Fibroblast of skin of right biceps (primary cell): ENCODE measurements at regions not wholly inside any gene's neighbourhood (a gene's known extent, or its start where the extent isn't known, plus 50 kb on each side); places are given as distances from the start of the nearest gene placed in this dataset.
A peak's percentile ranks its signal among the peaks of the same experiment; 100 is the strongest.

Source experiments
- DNase-seq: peaks from one replicate; pipeline ENCODE4 v3.0.0-alpha.2; 2013

DNA sequence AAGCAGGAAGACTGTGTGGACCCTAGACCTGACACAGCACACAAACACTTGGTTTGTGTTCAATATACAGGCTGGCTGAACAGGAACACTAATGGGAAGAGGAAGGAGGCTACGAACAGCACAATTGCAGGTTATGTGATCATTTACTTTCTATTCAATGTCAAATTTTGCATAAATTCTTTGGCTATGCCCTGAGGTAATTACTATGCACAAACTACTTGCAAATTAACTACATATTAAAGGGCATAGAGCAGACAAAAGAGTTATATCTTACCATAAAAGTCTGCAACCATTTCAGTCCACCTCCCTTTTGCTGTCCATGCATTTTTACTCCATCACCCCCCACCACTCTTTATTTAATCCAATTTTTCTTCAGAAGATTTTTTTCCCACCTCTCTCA lies 291.2 kb upstream of the TMTC1 start:
- no peak for DNase-seq

DNA sequence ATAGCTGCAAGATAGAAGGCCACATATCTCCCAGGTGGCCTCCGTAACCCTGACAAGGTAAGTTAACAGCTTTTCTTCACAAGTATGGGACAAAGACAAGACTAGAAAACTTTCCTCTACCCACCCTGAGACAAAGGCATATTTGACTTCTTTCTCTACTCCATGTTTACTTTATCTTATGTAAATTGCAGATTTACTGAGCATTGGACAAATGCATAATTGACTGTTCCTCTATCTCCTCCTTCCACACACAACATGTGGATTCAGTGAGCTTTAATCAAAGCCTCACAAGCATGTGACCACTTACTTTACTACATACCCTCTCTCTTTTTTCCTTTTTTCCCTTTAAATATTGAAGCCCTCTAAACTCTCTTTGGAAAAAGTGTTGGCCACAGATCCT lies 289.1 kb upstream of the TMTC1 start:
- DNase-seq, result no peak

DNA sequence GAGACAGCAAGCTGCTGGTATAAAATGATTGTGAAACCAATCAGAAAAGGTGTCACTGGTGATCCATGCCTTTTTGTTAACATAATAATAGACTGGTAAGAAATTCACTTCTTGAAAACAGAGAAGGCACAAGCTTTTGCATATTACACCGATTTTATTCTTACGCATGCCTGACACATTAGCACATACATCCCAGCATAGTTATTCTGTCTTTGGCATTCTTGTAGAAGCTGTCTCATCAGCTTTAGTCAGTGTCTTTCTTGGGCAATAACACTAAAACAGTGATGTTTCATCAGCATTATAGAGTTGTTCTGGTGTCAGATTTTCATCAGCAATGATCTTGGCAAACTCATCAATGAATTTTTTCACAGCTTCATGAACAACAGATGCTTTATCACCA lies 283.4 kb upstream of the TMTC1 start:
- peak; percentile 58 for DNase-seq

DNA sequence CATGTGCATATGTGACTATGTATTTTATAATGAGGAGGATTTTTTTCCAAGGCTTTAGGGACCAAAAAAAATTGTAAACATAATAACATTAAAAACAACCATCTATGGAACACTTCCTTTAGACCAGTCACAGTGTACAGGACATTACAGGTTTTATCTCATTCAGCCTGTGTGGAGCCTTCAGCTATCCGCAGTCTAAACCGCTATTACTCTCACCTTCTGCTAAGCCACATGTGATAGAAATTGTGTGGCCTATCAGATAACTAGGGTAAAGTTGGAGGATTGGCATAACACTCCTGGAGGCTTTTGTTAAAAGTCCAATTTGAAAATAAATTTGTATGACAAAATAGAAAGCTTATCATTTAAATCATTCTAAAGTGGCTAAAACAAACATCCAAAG lies 281.2 kb upstream of the TMTC1 start:
- no peak for DNase-seq

DNA sequence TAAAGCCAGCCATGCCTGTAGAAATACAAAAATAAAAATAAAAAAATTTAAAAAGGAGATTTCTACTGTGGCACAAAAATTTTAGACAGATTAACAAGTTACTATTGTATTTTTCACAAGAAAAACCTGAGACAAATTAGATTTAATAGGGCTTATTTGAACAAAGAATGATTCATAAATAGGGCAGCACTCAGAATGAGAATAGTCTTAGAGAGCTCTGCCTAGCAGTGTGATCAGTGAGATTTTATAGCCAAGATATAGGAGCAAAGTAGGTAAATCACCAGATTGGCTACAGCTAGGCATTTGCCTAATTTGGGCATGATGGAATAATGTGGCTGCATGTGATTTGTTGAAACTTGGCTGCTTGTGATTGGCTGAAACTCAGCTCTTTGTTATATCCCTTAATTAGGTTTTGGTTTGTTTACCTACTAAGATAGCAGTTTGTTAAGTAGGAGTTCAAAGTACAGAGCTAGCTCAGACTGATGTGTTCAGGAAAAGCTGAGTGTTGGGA lies 279.7 kb upstream of the TMTC1 start:
- DNase-seq, result no peak

DNA sequence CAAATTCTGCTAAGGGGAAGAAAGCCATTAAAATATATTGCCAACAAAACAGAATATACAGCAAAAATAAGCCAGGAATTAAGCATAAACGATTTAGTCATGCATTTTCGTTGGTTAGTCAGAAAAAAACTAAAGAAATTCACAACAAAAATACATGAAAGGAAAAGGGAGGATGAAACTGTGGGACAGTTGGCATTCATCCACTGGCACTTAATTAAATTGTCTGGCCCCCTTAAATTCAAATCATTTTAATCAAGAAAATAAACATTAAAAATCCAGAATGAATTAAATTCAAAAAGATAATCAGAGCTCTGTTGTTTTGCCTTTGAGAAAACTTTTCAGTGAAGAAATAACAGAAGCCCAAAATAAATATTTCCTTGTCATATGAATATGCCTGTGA lies 264.6 kb upstream of the TMTC1 start:
- DNase-seq, result no peak

DNA sequence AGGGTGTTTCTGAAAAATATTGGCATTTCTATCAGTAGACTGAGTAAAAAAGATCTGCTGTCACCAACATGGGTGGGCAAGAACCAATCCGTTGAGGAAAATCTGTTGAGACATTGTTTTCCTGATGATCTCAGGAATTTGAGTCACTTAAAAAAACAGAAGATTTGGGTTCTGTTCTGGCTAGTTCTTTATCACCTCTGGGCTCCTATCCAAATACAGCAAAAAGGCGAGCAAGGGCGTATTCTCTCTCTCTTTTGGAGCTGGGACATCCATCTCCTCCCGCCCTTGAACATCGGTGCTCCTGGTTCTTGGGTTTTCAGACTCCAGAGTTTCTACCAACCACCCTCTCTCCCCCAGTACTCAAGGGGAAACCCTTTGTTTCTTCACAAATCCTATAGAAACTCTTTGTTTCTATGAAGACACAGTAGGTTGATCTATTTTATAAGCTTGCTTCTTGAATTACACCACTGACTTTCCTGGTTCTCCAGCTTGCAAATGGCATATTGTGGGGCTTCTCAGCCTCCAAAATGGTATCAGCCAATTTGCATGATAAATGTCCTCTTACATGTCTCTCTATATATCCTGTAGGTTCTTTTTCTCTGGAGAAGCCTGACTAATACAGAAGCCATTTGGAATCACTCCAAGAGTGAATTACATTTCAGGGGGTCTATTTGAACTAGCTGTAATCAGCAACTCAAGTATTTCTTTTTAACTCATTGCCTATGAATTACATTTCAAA lies 263.9 kb upstream of the TMTC1 start:
- peak; percentile 85 for DNase-seq

DNA sequence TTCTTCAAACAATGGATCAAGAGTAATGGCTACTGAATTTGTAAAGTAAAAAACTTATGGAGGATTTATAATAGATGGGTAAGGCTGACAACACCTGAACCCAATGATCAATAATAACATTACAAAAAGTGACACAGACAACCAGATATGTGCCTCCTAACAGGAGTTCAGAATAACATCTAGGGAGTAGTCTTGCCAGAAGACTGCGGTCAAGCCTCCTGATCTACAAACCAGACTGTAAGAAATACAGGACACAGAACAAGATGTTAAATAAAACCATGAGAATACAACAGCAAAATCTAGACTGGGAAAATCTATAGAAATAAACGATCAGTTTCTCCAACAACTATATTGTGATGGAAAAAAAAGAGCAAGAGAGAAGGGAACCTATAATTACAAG lies 262.6 kb upstream of the TMTC1 start:
- no peak for DNase-seq

DNA sequence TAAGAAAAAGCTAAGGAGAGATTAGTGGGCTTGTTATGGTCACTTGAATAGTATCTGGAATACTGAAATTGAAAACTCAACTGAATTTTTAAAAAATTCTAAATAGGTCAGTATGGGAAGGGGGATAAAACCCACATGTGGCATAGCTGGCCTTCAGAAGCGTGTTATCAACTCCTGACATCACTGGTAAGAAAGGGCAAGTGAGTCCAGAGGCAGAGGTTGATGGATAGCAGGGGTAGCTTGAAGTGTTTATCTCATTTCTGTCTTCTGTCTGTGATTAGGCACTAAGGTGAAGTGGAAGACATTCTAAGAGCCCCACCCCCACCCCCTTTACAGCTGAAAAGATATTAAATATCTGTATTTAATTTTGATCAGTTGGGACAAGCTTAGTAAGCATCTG lies 261.4 kb upstream of the TMTC1 start:
- no peak for DNase-seq

DNA sequence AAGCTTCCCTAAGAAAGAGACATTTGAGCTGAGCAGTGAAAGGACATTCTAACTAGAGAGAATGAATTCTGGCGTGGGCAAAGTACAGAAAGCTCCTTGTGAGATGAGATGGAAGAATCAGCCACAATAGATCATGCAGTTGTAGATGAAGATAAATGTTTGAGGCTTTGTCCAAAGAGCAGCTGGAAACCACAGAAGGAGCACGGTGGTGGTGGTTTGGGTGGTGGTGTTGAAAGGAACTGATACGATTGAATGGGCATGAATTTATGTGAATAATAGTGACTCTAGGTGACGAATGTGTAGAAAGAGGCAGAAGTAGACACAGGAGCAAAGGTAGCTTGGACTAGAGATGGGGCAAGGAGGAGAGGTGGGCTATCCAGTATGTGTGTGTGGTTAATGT lies 260.5 kb upstream of the TMTC1 start:
- DNase-seq, result no peak

DNA sequence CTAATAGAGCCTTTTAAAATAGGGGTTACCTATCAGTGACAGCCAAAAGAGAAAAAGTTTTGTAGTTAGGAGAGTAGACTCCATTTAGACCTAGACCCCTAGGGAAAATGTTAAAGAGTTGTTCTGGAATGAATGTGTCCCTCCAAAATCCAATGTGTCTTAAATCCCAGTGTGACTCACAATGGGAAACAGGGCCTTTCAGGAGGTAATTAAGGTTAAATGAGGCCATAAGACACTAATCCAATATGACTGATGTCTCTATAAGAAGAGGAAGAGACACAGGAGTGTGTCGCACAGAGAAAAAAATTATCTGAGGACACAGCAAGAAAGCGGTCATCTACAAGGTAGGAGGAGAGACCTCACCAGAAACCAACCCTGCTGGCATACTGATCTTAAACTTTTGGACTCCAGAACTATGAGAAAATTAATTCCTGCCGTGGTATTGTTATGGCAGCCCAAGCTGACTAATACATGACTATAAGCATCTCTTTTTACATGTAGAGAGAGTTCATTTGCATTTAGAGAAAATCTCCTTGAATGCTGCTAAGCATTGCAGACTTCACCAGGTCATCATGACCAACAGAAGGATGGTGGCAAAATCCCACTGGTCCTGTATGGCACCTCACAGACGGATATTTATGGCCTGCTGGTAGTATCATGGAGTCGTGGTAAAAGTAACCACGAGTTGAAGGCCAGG lies 259.6 kb upstream of the TMTC1 start:
- DNase-seq, result peak; percentile 52

DNA sequence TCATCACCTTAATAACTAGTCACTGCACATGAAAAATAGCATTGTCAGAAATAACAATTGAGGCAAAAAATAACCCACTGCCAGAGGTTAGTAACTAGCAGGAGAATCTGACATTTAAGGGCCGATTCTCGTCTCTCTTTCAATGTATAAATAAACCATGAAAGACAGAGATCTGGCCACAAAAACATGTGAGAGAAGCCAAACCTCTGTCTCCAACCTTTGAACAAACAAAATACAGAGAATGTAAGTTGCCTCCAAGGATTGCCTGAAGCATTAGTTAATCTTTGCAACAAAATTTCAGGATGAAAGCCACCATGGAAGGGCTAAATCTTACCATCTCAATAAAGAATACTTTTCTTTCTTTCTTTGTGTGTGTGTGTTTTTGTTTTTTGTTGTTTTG lies 257.4 kb upstream of the TMTC1 start:
- DNase-seq, result no peak

DNA sequence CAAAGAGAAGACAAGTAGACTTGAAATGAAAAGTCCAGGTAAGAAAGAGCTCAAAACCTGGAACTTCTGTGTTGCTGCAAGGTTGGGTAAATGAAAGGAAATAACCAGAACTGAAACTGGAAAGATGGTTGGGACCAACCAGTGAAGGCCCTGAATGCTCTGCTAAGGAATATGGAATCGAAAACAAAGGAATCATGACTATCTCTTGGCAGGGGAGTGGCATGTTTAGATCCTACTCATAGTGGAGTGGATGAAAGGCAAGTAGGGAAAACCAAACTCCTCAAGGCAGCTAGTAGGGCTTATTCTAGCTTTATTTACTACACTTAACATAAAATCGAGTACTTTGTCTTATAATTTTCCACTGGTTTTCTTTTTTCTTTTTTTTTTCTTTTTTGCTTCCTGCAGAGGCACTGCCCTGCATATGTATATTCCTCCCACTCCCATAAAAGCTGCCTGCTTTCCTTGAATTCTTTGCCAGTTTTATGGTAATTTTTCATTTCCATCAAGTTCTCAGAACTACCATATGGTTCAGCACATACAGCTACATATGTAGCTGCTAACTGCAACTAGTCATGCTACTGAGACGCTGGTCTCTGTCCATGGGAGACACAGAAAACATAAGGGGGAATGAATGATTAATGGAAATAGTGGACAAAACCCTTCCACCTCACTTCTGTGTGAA lies 247.1 kb upstream of the TMTC1 start:
- no peak for DNase-seq

DNA sequence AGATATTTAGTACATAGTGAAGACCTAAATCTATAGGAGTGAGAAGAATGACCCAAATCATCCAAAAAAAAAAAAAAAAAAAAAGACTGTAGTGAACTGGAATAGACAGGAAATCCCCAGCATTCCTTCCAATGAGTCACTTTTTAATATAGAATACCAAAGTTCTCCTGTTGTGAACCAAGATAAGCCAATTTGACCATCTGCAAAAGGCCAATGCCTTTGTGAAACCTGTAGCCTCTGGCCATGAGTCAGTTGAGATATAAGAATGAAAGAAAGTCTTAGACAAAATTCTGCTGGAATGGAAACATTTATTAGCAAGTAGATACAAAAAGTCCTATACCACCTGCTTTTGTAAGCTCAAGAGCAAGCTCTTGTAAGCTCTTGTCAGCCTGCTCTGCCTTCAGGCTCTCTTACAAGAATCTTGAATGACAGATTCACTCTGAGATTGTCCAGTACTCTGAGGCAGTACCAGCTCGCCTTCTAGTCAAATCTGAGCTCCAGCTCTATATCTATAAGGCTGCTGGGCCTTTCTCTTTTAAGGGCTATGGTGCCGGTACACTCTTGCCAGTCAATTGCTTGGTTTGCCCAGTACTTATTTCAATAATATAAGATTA lies 243.0 kb upstream of the TMTC1 start:
- peak; percentile 82 for DNase-seq

DNA sequence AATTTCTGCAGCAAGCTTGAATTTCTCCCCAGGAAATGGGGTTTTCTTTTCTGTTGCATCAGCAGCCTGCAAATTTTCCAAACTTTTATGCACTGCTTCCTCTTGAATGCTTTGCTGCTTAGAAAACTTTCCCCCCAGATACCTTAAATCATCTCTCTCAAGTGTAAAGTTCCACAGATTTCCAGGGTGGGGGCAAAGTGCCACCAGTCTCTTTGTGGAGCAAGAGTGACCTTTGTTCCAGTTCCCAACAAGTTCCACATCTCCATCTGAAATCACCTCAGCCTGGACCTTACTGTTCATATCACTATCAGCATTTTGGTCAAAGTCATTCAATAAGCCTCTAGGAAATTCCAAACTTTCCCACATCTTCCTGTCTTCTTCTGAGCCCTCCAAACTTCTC lies 241.6 kb upstream of the TMTC1 start:
- peak; percentile 26 for DNase-seq

DNA sequence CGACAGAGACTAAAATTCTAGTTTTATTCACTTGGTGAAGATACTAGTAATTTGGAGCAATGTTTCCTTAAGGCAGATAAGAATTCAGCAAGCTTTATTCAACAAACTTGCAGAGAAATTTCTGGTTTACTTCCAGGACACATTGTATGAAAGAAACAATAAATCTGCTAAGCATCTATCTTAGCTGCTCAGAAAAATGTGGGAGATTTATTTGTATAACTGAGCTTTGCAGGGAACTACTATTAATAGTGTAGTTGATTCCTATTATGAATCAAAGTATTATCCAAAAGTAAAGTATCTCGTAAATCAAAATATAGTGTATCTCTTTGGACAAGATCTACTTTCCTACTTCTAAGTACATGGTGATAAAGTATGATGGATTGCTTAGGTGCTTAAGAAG lies 239.4 kb upstream of the TMTC1 start:
- peak; percentile 28 for DNase-seq

DNA sequence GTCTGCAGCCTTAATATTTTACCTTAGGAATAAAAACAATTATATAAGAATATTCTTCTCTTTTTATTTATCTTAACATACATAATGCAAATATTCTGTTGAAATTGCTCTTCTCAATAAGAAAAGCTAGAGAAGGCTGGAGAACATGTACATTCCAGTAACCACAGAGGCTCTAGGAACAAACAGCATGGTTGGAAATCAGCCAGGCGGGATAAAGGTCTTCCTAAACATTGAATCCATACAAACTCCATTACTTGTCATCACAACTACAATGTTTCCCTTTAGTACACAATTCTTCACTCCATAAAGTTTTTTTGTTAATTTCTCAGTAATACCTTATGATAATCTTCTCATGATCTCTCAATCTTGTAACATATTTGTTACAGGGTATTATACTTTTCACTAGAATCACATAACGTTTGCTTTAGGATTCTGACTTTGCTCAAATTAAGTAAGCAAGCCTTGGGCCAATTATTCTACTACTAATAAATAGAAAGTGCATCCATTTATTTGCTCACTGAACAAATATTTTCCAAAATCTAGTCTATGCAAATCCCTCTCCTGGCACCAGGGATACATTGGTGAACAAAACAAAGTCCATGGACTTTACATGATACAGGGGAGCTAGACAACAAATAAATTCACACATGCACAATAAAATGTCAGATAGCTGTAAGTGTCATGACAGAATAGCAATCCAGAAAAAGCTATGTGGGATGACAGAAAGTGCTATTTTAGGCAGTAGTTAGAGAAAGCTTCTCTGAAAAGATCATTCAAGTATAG lies 237.5 kb upstream of the TMTC1 start:
- peak; percentile 53 for DNase-seq

DNA sequence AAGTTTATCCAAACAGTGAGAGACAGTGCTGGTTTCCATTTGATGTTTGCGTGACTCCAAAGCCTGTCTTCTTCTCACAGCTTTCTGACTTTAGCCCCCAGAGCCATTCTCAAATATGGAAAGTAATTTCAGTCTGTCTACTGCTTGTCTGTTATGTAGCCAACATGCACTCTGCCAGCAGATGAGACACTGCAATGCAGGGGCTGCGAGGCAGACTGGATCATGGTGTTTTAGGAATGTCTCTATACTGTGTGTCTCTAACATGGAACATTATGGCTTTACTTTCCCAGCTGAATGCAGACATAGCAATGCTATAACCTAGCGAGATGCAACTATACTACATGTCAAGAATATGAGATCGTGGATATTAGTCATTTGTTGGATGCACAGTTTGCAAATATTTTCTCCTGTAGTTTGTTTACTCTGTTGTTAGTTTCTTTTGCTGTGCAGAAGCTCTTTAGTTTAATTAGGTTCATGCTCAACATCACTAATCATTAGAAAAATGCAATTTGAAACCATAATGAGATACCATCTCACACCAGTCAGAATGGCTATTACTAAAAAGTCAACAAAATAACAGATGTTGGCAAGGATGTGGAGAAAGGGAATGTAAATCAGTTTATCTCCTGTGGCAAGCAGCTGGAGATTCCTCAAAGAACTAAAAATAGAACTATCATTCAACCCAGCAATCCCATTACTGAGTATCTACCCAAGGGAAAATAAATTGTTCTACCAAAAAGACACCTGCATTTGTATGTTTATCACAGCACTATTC lies 235.8 kb upstream of the TMTC1 start:
- DNase-seq, result no peak

DNA sequence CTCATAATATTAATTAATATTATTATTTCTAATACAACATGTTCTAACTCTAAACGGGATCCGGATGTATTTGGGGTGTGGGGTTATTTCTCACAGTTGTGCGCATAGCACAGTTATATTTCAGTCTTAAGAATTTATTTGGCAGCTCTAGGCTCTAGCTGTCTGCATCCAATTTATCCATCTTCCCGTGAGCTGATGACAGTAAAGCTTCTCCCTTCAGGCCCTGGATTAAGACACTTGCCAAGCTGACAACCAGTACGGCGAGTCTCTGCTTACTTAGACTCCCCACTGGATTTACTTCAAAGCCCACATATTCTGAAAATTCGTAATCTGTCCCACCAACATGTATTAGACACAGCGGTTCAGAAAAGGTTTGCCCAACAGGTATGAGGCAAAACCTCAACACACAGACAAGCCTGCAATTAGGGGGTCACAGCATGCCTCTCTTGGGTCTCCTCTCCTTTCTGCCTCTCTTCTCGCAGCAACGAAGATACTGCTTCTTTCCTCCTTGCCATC lies 232.9 kb upstream of the TMTC1 start:
- peak; percentile 14 for DNase-seq

DNA sequence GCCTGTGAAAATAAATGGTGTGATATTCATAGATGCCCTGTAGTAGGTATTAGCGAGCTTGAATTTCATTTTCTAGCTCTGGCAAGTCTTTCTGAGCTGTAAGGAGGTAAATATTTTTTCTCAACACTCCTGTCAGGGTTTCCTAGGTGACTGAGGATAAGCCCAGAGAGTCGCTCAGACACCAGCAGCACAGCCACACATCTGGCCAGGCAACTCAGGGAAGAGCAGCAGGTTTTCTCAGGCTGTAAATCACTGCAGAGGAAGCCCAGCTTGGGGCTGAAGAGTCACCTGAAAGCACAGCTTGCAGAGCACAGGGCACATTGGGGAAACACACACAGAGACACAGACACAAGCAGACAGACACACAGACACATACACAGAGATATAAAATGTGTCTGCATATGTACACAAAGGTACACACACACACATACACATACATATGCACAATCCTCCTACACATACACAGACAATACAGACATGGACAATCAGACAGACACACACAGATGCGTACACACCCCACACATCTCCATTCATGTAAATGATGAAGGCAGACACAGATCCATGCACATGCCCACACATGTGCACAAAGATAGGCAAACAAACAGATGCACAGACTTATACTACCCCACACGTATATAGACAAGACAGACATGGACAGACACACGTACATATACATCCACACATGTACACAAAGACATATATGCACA lies 232.0 kb upstream of the TMTC1 start:
- DNase-seq, result no peak

DNA sequence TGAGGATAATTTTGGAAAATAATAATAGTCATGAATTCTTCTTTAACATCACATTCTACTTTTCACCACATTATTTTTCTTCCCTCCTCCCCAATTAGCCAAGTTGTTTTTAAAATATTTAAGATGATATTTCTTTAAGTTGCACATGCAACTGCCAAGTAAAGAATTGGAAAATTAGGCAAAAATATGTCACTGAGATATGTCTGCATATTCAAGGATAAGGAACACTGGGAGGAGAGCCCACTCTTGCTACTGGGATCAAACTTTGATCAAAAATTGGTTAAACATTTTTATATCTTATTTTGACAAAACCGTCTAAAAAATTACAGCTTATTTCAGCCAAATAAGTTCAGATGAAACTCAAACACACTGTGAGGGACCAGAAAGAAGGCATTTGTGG lies 231.2 kb upstream of the TMTC1 start:
- no peak for DNase-seq
